GM13977 (cell line): ENCODE measurements at regions not wholly inside any gene's neighbourhood (a gene's known extent, or its start where the extent isn't known, plus 50 kb on each side); places are given as distances from the start of the nearest gene placed in this dataset.

Experiments used
- DNase-seq: peaks from one replicate; pipeline ENCODE4 v3.0.0; 2012; ENCODE audit warnings: low spot score
- in situ Hi-C: fragments of 300-500 bp; cut with MboI; formaldehyde crosslinking; loops from one replicate; pipeline ENCODE4 v1.12.0; 2022; ENCODE audit warnings: low sequenced_read_pairs, low pct_unique_long_range_greater_than_20kb, mixed read lengths, inconsistent platforms; ENCODE audit not compliant: unreplicated experiment
- TF ChIP-seq, protein P1 (sequence below): IDR thresholded peaks from 2 replicates; pipeline ENCODE4 v1.5.1; 2012; ENCODE audit warnings: mild to moderate bottlenecking, control low read depth; ENCODE audit not compliant: insufficient read depth; ENCODE audit errors: extremely low read depth, missing control alignments

DNA sequence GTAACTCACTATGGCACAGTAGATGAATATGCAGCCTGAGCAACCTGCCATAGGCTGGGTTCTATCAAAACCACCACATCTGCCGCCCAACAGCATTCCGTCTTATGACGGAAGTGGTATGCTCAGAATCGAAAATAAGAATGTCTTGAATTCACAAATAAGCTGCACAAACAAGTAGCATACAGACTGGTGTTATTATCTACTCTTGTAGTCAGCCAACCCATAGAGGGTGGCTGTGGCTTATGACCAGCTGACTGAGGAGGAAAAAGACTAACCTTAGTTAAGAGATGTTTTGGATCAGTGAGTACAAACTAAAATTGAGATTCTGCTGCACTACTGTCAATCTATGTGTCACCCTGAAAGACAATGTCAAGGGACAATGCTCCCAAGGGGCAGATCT, 1255.1 kb upstream of the EYS start:
- TF ChIP-seq, protein P1, sequence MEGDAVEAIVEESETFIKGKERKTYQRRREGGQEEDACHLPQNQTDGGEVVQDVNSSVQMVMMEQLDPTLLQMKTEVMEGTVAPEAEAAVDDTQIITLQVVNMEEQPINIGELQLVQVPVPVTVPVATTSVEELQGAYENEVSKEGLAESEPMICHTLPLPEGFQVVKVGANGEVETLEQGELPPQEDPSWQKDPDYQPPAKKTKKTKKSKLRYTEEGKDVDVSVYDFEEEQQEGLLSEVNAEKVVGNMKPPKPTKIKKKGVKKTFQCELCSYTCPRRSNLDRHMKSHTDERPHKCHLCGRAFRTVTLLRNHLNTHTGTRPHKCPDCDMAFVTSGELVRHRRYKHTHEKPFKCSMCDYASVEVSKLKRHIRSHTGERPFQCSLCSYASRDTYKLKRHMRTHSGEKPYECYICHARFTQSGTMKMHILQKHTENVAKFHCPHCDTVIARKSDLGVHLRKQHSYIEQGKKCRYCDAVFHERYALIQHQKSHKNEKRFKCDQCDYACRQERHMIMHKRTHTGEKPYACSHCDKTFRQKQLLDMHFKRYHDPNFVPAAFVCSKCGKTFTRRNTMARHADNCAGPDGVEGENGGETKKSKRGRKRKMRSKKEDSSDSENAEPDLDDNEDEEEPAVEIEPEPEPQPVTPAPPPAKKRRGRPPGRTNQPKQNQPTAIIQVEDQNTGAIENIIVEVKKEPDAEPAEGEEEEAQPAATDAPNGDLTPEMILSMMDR = no peak
- in situ Hi-C loops = no loop called here
- no peak for DNase-seq

DNA sequence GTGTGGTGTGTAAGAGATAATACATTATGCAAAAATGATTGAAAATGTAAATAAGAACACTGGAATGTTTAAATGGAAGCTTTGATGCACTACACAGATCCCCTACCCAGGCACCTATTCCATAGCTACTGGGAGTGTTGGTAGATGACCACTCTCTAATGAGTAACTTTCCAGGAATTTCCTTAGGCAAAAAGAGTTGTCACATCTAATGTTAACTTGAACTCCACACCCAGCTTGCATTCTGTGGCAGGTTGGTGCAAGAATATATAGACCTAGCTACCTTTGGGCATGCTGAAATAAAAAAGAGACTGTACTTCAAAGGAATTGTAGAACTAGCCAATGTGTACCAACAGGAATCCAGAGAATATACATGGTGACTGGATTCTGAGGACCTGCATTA, 1254.2 kb upstream of the EYS start:
- in situ Hi-C loops = no loop called here
- TF ChIP-seq, protein P1 = no peak
- no peak for DNase-seq

DNA sequence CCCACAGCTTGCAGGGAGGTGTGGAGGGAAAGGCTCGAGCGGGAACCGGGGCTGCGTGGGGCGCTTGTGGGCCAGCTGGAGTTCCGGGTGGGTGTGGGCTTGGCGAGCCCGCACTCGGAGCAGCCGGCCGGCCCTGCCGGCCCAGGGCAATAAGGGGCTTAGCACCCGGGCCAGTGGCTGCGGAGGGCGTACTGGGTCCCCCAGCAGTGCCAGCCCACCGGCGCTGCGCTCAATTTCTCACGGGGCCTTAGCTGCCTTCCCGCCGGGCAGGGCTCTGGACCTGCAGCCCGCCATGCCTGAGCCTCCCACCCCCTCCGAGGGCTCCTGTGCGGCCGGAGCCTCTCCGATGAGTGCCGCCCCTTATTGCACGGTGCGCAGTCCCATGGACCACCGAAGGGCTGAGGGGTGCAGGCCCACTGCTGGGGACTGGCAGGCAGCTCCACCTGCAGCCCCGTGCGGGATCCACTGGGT, 1242.2 kb upstream of the EYS start:
- in situ Hi-C loops = no loop called here
- DNase-seq = no peak

DNA sequence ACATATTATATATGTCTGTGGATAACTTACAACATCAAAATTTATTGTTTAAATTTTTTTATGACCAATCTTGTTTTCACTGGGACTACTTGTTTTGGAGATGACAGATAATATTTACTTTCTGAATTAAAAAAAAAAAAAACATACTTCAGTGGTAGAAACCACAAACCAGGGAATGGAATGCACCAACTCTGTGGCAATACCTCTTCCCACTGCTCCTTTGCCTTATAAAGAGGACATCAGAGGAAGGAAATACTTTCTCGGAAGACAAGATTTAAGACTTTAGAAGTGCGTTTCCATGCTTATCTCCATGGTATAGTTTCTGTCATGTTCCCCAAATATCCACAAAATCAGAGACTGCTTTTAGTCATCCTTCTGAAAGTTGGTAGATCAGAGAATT, 1241.1 kb upstream of the EYS start:
- TF ChIP-seq, protein P1 = no peak
- in situ Hi-C loops = no loop called here
- DNase-seq = no peak

More for the DNA sequence above, 1242.2 kb upstream of the EYS start:
- TF ChIP-seq, protein P1 = no peak

DNA sequence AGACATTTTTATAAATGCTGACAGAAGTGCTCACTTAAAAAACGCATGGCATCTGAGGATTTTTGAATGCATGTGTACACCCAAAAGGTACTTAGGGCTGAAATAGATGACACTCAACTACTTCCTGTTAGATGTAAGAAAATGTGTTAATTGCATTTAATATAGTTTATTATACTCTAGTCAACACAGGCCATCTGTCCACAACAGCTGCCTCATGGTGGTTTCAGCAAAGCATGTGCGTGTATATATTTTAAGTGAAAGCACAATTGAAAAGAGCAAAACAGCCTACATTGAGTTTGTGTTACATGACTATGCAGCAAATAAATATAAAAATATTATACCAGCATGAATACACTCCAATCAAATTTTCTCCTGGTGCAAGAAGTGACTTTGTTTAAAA, 1233.0 kb upstream of the EYS start:
- no peak for DNase-seq
- in situ Hi-C loops = no loop called here

DNA sequence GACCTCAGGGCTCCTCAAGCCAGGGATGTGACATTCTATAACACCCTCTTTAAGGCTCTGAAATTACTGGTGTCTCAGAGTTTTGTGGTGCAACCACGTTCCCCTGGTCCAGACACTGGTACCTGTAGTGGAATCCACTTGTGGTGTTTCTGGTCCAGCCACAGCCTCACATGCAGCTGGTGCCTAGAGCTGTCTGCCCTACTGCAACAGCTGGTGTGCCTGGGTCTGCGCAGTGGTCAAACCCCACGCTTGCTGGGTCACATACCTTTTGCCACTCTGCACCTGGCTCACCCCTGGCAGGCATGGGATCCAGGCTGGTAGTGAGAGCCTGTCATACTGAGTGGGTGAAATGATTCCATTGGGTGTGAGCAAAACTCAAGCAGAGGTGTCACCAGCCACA, 1230.2 kb upstream of the EYS start:
- in situ Hi-C loops = no loop called here
- TF ChIP-seq, protein P1 = no peak
- DNase-seq = no peak

More for the DNA sequence above, 1233.0 kb upstream of the EYS start:
- TF ChIP-seq, protein P1 = no peak

DNA sequence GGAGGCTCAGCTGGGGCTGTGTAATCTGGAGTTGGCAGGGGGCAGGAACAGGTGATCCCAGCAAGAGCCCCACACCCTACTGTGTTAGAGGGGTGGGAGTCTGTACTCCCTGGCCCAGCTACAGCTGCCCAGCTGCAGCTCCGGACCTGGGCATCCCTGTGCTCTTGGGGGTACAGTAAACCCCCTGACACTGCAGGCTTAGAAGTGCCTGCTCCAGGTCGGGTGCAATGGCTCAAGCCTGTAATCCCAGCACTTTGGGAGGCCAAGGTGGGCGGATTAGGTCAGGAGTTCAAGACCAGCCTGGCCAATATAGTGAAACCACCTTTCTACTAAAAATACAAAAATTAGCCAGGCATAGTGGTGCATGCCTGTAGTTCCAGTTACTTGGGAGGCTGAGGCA, 1228.6 kb upstream of the EYS start:
- in situ Hi-C loops = no loop called here
- TF ChIP-seq, protein P1 = no peak
- DNase-seq = no peak
